ENCODE measurements at regions not wholly inside any gene's neighbourhood (a gene's known extent, or its start where the extent isn't known, plus 50 kb on each side); places are given as distances from the start of the nearest gene placed in this dataset.

GRCh38 chr14:50006141-50006540, 110.2 kb downstream of the VCPKMT start:
- no peak for TF ChIP-seq POLR2A (IDR thresholded peaks at IDR 0.05)
- TF ChIP-seq POLR2AphosphoS5 (IDR thresholded peaks at IDR 0.05): no peak
- TF ChIP-seq, protein P1, sequence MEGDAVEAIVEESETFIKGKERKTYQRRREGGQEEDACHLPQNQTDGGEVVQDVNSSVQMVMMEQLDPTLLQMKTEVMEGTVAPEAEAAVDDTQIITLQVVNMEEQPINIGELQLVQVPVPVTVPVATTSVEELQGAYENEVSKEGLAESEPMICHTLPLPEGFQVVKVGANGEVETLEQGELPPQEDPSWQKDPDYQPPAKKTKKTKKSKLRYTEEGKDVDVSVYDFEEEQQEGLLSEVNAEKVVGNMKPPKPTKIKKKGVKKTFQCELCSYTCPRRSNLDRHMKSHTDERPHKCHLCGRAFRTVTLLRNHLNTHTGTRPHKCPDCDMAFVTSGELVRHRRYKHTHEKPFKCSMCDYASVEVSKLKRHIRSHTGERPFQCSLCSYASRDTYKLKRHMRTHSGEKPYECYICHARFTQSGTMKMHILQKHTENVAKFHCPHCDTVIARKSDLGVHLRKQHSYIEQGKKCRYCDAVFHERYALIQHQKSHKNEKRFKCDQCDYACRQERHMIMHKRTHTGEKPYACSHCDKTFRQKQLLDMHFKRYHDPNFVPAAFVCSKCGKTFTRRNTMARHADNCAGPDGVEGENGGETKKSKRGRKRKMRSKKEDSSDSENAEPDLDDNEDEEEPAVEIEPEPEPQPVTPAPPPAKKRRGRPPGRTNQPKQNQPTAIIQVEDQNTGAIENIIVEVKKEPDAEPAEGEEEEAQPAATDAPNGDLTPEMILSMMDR (IDR thresholded peaks at IDR 0.05 in 8 of 11, conservative IDR thresholded peaks at IDR 0.05 in 3 of 11): no peak
